ENCODE measurements at regions not wholly inside any gene's neighbourhood (a gene's known extent, or its start where the extent isn't known, plus 50 kb on each side); places are given as distances from the start of the nearest gene placed in this dataset.
A peak's percentile ranks its signal among the peaks of the same experiment; 100 is the strongest.

DNA sequence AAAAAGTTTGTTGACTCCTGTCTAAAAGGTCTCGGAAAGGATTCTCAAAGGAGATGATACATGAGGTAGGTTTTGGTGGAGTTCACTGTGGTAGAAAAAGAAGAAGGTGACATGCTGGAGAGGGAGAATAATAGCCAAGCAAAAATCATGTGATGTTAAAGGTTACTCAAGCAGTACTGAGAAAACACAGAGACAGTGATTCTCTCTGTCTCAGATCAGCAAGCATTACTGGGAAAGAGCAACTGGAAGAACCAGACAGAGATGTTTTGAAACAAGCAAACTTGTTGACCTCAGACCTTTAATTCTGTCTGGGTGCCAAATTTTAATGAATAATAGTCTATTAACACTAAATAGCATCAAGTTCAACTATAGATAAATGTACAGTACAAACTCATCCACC, 183.5 kb upstream of the PLEKHG7 start:
- no peak for TF ChIP-seq CTCF (IDR thresholded peaks at IDR 0.05; ENCODE audit: insufficient read depth, low read depth, low read length, missing control alignments)
- peak; percentile 77 for DNase-seq (ENCODE audit: low read depth)
- no peak overlapping the region for H3K4me3 ChIP-seq (ENCODE audit: low read length)

GRCh38 chr12:92518071-92518470, 184.7 kb upstream of the PLEKHG7 start:
- H3K4me3 ChIP-seq (ENCODE audit: low read length), result no peak overlapping the region
- no peak for DNase-seq (ENCODE audit: low read depth)
- TF ChIP-seq CTCF (IDR thresholded peaks at IDR 0.05; ENCODE audit: insufficient read depth, low read depth, low read length, missing control alignments), result no peak

DNA sequence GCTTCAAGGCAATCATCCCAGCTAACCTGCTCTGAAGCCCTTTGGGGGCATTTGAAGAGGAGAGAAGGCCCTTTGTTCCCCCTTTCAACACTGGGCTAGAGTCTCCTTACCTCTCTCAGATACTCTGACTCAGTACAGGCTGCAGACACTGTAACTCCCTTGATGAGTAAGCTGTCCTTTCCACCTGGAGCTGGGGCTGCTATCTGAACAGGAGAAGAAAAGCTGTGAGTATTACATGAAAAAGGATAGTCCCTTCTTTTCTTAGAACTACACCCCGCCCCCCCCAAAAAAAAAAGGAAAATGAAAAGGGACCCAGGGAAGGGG, 186.6 kb upstream of the PLEKHG7 start:
- no peak overlapping the region for H3K4me3 ChIP-seq (ENCODE audit: low read length)
- no peak for TF ChIP-seq CTCF (IDR thresholded peaks at IDR 0.05; ENCODE audit: insufficient read depth, low read depth, low read length, missing control alignments)
- peak; percentile 92 for DNase-seq (ENCODE audit: low read depth)

DNA sequence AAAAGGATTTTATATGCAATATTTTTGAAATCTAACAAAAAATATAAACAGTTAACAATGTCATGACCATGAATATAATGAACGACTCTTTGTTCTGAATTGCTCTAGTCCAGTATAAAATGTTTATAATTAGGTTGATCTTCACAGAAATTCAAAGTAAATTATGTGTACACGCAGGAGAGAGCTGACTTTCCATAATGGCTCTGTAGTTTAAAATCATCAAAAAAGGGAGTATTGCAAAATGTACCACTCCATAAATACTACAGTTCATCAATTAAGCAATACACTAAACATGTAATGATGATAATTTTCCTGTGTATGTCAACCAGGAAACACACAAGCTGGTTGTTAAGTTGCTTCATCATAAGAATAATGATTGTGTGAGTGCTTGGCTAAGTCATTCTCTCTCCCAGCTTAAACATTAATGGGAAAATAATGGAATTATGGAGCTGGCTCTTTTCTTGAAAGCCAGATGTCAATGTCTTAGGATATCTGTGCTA, 189.5 kb upstream of the PLEKHG7 start:
- peak; percentile 30 for DNase-seq (ENCODE audit: low read depth)
- no peak overlapping the region for H3K4me3 ChIP-seq (ENCODE audit: low read length)
- no peak for TF ChIP-seq CTCF (IDR thresholded peaks at IDR 0.05; ENCODE audit: insufficient read depth, low read depth, low read length, missing control alignments)

DNA sequence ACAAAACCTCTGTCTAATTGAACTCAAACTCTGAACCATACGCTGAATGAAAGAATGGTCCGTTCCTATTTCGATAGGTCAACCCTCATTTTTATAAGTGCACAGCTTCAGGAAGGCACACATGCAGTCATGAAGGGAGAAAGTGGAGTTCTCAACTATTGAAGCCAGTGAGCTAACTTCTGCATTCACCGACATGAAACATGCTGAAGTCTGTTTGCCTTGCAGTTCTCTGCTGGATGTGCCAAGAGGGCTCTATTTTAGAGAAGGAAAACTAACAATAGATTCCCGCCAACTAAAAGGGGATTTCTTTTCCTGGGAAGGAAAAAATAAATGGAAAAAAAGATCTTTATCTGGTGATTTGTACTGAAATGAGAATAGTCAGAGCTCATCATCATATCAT, 191.0 kb upstream of the PLEKHG7 start:
- no peak for DNase-seq (ENCODE audit: low read depth)
- no peak overlapping the region for H3K4me3 ChIP-seq (ENCODE audit: low read length)
- no peak for TF ChIP-seq CTCF (IDR thresholded peaks at IDR 0.05; ENCODE audit: insufficient read depth, low read depth, low read length, missing control alignments)

DNA sequence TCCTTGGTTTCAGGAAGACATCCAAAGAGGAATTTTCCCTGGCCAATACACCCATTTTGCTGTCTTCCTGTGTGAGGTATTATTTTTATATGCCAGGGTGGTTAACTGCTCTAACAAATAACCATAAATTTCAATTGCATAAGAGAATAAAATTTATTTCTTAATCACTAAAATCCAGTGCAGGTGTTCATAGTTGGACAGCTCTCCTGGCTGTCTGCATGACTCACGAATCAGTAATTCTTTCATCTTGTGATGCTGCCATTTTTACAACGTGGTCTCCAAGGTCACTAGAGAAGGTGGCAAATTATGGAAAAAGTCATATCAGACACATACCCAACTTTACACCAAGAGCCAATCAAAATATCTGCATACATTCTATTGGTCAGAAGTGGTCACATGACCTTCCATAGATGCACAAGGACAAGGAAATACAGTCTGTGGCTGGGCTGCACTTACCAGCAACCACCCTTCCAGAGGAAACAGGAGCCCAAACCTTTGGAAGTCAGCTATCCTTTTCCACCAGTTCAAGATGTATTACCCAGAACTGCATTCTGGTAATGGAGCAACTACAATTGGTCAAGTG, 193.5 kb upstream of the PLEKHG7 start:
- DNase-seq (ENCODE audit: low read depth), result peak; percentile 49
- H3K4me3 ChIP-seq (ENCODE audit: low read length), result no peak overlapping the region
- TF ChIP-seq CTCF (IDR thresholded peaks at IDR 0.05; ENCODE audit: insufficient read depth, low read depth, low read length, missing control alignments), result no peak

- H3K4me3 ChIP-seq (ENCODE audit: low read length), result no peak overlapping the region
- peak; percentile 57 for DNase-seq (ENCODE audit: low read depth)
- no peak for TF ChIP-seq CTCF (IDR thresholded peaks at IDR 0.05; ENCODE audit: insufficient read depth, low read depth, low read length, missing control alignments)
Observed at GRCh38 chr12:92506891-92507290, 195.9 kb upstream of the PLEKHG7 start.
